Activated naive CD8-positive, alpha-beta T cell treated with anti-CD3 and anti-CD28 coated beads, Interleukin-2, amount 50 U/mL, for 24 hours (primary cell): ENCODE measurements at regions not wholly inside any gene's neighbourhood (a gene's known extent, or its start where the extent isn't known, plus 50 kb on each side); places are given as distances from the start of the nearest gene placed in this dataset.

Experiments
- ATAC-seq: fragments of 150-1000 bp; cut with Tn5 transposase; one replicate; pipeline ENCODE4 v1.10.0; 2021
- DNase-seq: peaks from one replicate; pipeline ENCODE4 v3.0.0; 2021
- H3K27ac Mint-ChIP-seq: one replicate; pipeline ENCODE4 v1.8.0; 2021; ENCODE audit warnings: mild to moderate bottlenecking, mixed read lengths
- H3K27me3 Mint-ChIP-seq: one replicate; pipeline ENCODE4 v1.8.0; 2021; ENCODE audit warnings: mixed read lengths
- H3K36me3 Mint-ChIP-seq: one replicate; pipeline ENCODE4 v1.8.0; 2021; ENCODE audit warnings: low read depth, mixed read lengths
- H3K4me1 Mint-ChIP-seq: one replicate; pipeline ENCODE4 v1.8.0; 2021; ENCODE audit warnings: mixed read lengths
- H3K4me3 Mint-ChIP-seq: one replicate; pipeline ENCODE4 v1.8.0; 2021; ENCODE audit warnings: mild to moderate bottlenecking, moderate library complexity, mixed read lengths
- H3K9me3 Mint-ChIP-seq: one replicate; pipeline ENCODE4 v1.8.0; 2021; ENCODE audit warnings: mixed read lengths

DNA sequence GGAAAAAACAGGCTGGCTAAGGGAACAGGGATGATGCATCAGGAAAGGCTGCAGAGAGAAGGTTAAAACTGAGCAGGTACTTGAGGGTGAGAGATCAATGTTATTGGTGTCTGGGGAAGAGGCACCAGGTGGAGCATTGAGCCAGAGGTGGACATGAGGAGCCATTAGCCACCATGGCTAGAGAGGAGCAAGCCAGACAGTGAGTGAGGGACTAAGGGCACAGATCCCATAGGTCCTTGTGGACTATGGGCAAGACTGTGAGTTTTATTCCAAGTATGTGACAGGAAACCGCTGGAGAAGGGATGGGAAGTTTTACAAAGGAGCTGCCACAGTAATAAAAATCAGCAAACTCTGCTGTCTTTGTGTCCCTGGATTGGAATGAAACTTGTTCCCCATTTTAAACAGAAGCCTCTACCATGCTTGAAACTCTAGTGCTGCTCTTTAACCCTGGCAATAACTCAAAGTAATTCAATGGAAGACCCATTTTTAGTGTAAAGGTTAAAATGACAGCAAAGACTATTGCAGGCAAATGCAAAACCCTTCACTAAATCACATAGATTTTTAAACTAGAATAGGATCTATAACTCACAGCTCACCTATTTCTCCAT, 349.8 kb downstream of the ENC1 start:
- peaks cover 16% of the 10 kb centered on the region for H3K27me3 Mint-ChIP-seq
- DNase-seq (no peak), ATAC-seq (no peak)
- no peaks in the 10 kb centered on the region for H3K4me1 Mint-ChIP-seq
- no peak overlapping the region for H3K4me3 Mint-ChIP-seq
- no peak overlapping the region for H3K27ac Mint-ChIP-seq
- H3K9me3 Mint-ChIP-seq: no peaks in the 10 kb centered on the region
- H3K36me3 Mint-ChIP-seq: no peaks in the 10 kb centered on the region

GRCh38 chr5:74289691-74290090, 350.8 kb downstream of the ENC1 start:
- Mint-ChIP-seq H3K36me3 (no peaks in the 10 kb centered on the region), H3K4me1 (no peaks in the 10 kb centered on the region), H3K4me3 (no peak overlapping the region), H3K9me3 (no peaks in the 10 kb centered on the region), H3K27me3 (peaks cover 16% of the 10 kb centered on the region), H3K27ac (no peak overlapping the region)
- no peak for ATAC-seq
- no peak for DNase-seq

GRCh38 chr5:74289238-74289637, 351.3 kb downstream of the ENC1 start:
- no peak for ATAC-seq
- no peaks in the 10 kb centered on the region for H3K36me3 Mint-ChIP-seq

GRCh38 chr5:74288448-74289108, 351.9 kb downstream of the ENC1 start:
- ATAC-seq: no peak
- H3K27me3 Mint-ChIP-seq: peaks cover 20% of the 10 kb centered on the region
- H3K27ac Mint-ChIP-seq: no peak overlapping the region
- no peaks in the 10 kb centered on the region for H3K4me1 Mint-ChIP-seq
- no peak overlapping the region for H3K4me3 Mint-ChIP-seq
- H3K9me3 Mint-ChIP-seq: no peaks in the 10 kb centered on the region
- no peaks in the 10 kb centered on the region for H3K36me3 Mint-ChIP-seq
- DNase-seq: no peak

More at GRCh38 chr5:74289238-74289637, 351.3 kb downstream of the ENC1 start:
- Mint-ChIP-seq H3K4me3 (no peak overlapping the region), H3K27me3 (peaks cover 20% of the 10 kb centered on the region), H3K9me3 (no peaks in the 10 kb centered on the region), H3K27ac (no peak overlapping the region), H3K4me1 (no peaks in the 10 kb centered on the region)
- DNase-seq: no peak

DNA sequence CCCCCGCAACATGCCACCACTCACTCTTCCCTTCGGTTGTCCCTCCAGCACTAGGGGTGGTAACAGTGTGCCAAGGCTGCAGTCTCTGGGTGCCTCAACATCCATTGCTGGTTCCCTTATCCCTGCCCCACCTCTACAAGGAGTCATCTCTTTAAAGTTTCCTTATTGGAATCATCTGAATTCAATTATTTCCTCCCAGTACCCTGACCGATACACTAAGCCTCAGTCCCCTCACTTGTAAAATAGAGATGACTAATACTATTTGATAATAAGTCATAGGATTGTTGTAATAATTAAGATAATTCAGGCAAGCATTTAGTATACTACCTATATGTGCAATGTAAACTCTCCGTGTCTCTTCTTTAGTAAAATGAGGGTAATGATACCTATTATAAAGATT, 352.5 kb downstream of the ENC1 start:
- Mint-ChIP-seq H3K4me1 (no peaks in the 10 kb centered on the region), H3K9me3 (no peaks in the 10 kb centered on the region), H3K4me3 (no peak overlapping the region), H3K27ac (no peak overlapping the region), H3K27me3 (peaks cover 20% of the 10 kb centered on the region), H3K36me3 (no peaks in the 10 kb centered on the region)
- no peak for ATAC-seq
- DNase-seq: no peak

- Mint-ChIP-seq H3K27ac (no peak overlapping the region), H3K27me3 (peaks cover 19% of the 10 kb centered on the region), H3K36me3 (no peaks in the 10 kb centered on the region), H3K4me1 (no peaks in the 10 kb centered on the region), H3K4me3 (no peak overlapping the region), H3K9me3 (no peaks in the 10 kb centered on the region)
- DNase-seq: no peak
- ATAC-seq: no peak
Measured at GRCh38 chr5:74286734-74287695, 353.5 kb downstream of the ENC1 start.

DNA sequence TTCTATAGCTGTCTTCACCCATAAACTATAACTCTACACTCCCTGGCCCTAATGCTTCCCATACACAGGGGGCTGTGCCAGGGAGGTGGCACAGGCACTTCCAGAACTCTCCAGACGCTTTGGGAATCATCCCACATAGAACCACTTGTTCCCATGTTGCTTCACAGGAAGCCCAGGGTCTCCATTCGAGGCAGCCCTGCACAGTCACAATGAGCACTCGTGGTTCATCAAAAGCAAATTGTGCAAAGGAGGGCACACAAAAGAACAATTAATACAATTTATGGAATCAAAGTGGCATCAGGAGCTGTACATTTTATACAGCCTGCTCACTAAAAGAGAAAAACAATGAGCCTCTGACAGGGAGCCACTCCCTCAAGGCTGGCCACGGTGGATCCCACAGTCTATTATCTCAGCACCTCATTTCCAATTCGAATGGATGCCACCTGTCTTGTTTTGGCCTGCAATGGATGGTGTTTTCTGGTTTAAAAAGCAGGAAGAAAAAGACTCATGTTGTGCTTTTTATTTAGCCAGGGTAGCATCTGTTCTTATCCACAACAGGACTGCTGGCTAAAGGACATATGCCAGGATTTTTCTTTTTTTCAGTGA, 354.8 kb downstream of the ENC1 start:
- Mint-ChIP-seq H3K36me3 (no peaks in the 10 kb centered on the region), H3K4me1 (no peaks in the 10 kb centered on the region), H3K27me3 (peaks cover 21% of the 10 kb centered on the region), H3K9me3 (no peaks in the 10 kb centered on the region), H3K27ac (no peak overlapping the region), H3K4me3 (no peak overlapping the region)
- no peak for DNase-seq
- no peak for ATAC-seq

DNA sequence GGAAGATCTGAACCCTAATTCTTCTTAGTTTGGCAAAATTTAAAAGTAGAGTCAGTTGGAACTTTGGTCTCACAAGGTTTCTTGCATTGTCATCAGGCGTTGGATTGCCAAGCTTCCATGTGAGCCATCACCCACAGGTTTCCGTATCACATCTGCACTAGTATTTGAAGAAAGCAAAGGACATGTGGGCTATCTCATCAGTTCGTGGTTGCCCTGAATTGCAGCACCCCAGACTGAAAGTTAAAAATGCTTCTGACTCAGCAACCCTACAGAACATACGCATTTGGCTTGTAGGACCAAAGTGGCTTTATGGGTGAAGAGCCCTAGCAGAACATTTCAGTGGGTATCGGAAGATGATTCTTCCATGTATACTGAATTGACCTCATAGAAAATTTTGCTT, 358.0 kb downstream of the ENC1 start:
- Mint-ChIP-seq H3K36me3 (no peaks in the 10 kb centered on the region), H3K4me3 (no peak overlapping the region), H3K4me1 (no peaks in the 10 kb centered on the region), H3K27me3 (peaks cover 12% of the 10 kb centered on the region), H3K9me3 (no peaks in the 10 kb centered on the region), H3K27ac (no peak overlapping the region)
- DNase-seq (no peak), ATAC-seq (no peak)

DNA sequence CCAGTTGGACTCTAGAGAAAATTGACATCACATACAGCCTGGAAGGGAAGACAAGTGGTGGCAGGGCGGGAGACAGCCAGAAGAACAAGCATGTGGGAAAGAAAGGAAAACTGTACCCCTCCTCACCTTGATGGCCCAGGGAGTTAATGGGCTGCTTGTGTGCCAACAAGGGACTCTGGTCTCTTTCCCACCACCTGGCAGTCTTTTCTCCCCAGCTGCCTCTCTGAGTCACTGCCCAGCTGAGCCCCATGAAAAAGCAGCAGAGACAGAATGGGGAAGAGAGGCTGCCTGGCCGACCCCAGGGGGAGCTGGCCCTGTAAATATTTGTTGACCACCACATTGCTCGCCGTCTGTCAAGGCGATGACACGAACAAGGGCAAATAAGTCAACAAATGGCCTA, 359.4 kb downstream of the ENC1 start:
- H3K36me3 Mint-ChIP-seq: no peaks in the 10 kb centered on the region
- H3K4me3 Mint-ChIP-seq: no peak overlapping the region
- DNase-seq: no peak
- H3K9me3 Mint-ChIP-seq: no peaks in the 10 kb centered on the region
- ATAC-seq: no peak
- H3K27me3 Mint-ChIP-seq: peaks cover 14% of the 10 kb centered on the region
- H3K4me1 Mint-ChIP-seq: no peaks in the 10 kb centered on the region
- no peak overlapping the region for H3K27ac Mint-ChIP-seq

- no peaks in the 10 kb centered on the region for H3K4me1 Mint-ChIP-seq
- H3K36me3 Mint-ChIP-seq: no peaks in the 10 kb centered on the region
- ATAC-seq (no peak), DNase-seq (no peak)
- peaks cover 14% of the 10 kb centered on the region for H3K27me3 Mint-ChIP-seq
- H3K4me3 Mint-ChIP-seq: no peak overlapping the region
- H3K27ac Mint-ChIP-seq: no peak overlapping the region
- no peaks in the 10 kb centered on the region for H3K9me3 Mint-ChIP-seq
Measured at GRCh38 chr5:74280306-74280705, 360.2 kb downstream of the ENC1 start.

DNA sequence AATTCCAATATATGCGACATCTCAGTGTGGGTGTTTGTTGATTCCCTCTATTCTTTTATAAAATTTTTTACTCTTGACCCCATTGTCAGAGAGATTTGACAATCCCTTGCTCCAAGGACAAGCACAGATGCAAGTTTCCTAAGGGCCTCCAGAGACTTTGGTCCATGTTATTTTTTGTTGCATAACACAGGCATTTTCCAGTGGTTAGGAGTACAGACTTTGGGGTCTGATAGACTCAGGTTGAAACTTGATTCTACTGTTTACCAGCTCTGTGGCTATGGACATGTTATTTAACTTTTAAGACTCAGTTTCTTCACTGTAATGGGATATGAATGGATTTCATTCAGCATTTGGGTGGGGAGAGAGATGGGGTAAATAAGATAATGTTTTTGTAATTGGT, 361.3 kb downstream of the ENC1 start:
- DNase-seq (no peak), ATAC-seq (no peak)
- peaks cover 11% of the 10 kb centered on the region for H3K27me3 Mint-ChIP-seq
- H3K4me1 Mint-ChIP-seq: no peaks in the 10 kb centered on the region
- H3K27ac Mint-ChIP-seq: no peak overlapping the region
- no peaks in the 10 kb centered on the region for H3K36me3 Mint-ChIP-seq
- H3K9me3 Mint-ChIP-seq: no peaks in the 10 kb centered on the region
- H3K4me3 Mint-ChIP-seq: no peak overlapping the region

- DNase-seq (no peak), ATAC-seq (no peak)
- Mint-ChIP-seq H3K27ac (no peak overlapping the region), H3K4me1 (no peaks in the 10 kb centered on the region), H3K27me3 (peaks cover 13% of the 10 kb centered on the region), H3K9me3 (no peaks in the 10 kb centered on the region), H3K36me3 (no peaks in the 10 kb centered on the region), H3K4me3 (no peak overlapping the region)
Measured at GRCh38 chr5:74277418-74277817, 363.1 kb downstream of the ENC1 start.

GRCh38 chr5:74275171-74275992, 365.1 kb downstream of the ENC1 start:
- DNase-seq (no peak), ATAC-seq (no peak)
- Mint-ChIP-seq H3K27me3 (peaks cover 6% of the 10 kb centered on the region), H3K36me3 (no peaks in the 10 kb centered on the region), H3K4me3 (no peak overlapping the region), H3K4me1 (no peaks in the 10 kb centered on the region), H3K27ac (no peak overlapping the region), H3K9me3 (no peaks in the 10 kb centered on the region)

- Mint-ChIP-seq H3K27me3 (peaks cover 11% of the 10 kb centered on the region), H3K4me3 (no peak overlapping the region), H3K36me3 (no peaks in the 10 kb centered on the region), H3K9me3 (no peaks in the 10 kb centered on the region), H3K27ac (no peak overlapping the region), H3K4me1 (no peaks in the 10 kb centered on the region)
- no peak for ATAC-seq
- DNase-seq: no peak
Measured at GRCh38 chr5:74274326-74274725, 366.2 kb downstream of the ENC1 start.
